GM18502 (cell line): ENCODE measurements at regions not wholly inside any gene's neighbourhood (a gene's known extent, or its start where the extent isn't known, plus 50 kb on each side); places are given as distances from the start of the nearest gene placed in this dataset.

Experiments used
- ATAC-seq: cut with Tn5 transposase; IDR thresholded peaks from one replicate; pipeline ENCODE4 v1.9.1; 2021; ENCODE audit warnings: mild to moderate bottlenecking; ENCODE audit not compliant: unreplicated experiment, poor library complexity

DNA sequence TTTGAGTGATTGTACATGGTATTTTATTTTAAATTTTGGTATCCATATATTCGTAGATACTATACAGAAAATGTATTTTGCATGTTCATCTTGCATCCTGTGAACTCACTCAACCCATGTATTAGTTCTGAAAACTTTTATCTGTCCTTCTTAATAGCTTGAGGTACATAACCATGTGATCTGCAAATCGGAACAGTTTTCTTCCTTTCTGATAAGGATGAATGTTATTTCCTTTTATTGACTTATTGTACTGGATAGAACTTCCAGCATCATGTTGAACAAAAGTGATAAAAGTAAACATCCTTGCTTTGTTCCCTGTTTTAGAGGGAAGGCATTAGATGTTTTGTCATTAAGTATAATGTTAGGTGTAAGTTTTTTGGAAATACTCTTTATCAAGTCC is 554.7 kb downstream of the GALR1 start:
- ATAC-seq = no peak

DNA sequence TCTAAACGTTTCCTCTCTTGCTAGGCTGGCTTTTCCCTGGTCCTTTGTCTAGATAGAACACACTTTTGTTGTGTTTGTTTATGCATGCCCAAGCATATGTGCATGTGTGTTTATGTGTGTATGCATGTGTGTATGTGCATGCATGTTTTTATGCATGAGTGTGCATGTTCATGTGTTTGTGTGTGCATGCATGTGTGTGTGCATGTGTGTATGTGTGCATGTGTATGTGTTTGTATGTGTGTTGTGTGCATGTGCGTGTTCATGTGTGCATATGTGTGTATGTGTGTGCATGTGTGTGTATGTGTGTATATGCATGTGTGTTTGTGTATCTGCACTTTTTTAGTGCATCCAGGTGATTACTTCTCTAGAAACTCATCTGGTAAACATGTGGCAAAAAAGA is 558.0 kb downstream of the GALR1 start:
- ATAC-seq = no peak

DNA sequence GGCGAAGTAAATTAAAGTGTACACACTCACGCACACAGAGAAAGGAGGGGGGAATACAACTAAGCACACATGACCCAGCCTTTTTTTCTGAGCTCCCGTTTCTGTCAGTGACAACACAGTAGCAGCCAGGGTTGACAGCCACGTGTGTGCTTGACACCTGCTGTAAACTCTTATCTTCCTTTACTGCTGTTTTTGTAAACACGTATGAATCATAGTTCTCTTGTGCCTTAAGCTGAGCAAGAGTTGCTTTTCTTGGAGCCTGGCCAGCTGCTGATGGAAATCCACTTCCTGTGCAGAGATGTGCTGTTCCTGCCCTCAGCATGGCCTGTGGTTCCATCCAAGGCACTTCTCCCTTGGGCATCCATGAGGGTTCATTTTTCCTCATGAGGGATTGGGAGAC is 561.9 kb downstream of the GALR1 start:
- no peak for ATAC-seq

DNA sequence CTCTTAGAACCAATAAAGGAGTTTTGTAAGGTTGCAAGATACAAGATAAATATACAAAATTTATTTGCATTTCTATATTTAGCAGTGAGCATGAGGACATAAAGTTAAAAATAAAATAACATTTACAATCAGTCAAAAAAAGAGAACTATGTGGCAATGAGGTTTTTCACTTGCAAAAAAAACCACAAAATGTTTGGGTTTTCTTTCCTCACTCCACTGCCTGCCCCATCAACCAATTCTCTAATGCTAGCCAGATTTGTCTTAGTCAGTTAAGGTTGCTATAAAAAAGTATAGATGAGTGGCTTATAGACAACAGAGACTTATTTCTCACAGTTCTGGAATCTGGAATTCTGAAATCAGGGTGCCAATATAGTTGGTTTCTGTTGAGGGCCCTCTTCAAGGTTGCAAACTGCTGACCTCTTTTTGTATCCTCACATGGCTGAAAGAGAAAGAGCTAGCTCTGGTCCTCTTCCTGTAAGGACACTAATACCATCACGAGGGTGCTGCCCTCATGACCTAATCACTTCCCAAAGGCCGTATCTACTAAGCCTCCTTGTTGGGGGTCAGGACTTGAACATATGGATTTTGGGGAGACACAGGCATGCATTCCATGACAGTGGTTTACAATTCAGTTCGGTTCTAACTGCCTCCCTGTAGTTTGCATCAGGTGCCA is 566.2 kb downstream of the GALR1 start:
- no peak for ATAC-seq

DNA sequence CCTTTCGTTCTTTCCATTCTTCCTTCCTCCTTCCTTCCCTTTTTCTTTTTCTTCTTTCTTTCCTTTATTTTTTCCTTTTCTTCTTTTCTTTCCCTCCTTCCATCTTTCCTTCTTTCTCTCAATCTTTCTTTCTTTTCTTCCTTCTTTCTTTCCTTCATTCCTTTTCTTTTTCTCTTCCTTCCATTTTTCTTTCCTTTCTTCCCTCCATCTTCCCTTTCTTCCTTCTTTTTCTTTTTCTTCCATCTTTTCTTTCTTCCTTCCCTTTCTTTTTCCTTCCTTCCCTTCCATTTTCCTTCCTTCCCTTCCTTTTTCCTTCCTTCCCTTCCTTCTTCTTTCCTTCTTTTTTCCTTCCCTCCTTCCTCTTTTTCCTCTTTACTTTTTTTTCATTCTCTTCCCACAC is 568.7 kb downstream of the GALR1 start:
- no peak for ATAC-seq

DNA sequence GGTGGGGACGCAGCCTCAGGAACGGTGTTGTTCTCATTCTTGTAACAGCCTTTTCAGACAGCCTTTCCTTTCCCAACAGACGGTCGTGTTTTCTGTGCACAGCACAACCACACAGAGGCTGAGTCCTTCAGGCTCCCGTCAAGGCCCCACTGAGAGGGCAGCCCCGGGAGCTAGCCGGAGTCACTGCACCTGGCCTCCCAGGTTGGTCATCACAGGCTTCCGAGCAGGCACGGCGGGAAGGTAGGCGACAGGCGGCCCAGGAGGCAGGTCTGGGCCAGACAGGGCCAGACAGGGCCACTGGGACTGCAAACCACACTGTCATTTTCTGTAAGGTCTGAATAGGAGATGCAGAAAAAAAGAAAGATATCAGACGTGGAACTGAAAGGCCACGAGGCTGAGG is 570.8 kb downstream of the GALR1 start:
- ATAC-seq = no peak

DNA sequence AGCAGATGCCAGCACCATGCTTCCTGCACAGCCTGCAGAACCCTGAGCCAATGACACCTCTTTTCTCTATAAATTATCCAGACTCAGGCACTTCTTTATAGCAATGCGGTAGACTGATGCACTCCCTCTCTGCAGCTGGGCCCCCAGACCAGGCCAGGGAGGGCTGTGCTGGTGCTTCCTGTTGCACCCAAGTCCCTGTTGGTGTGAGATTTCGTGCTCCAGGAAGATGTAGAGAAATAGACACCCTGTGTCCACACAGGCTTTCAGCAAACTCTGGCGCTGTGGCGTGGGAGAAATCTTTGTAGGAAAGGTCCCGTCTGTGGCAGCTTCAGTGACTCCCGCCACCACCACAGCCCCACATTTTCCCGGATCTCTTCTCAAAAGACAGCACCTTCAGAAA is 572.2 kb downstream of the GALR1 start:
- no peak for ATAC-seq

DNA sequence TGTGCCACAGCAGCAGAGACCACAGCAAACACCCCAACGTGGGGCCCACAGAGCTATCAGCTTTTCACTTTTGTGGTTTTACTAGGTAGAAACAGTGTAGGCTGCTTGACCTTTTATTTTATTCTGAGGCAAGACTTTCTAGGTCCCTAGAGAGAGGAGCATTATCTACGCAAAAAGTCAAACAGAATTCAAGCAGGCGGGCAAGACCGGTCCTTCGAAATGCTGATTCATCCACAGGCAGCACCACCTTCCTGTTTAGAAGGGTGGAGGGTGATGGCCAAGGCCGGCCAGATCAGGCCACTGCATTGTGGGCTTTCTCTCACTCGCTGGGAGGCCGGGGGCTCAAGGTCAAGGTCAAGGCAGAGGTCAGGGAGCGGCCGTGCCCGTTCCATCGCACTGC is 573.0 kb downstream of the GALR1 start:
- no peak for ATAC-seq

DNA sequence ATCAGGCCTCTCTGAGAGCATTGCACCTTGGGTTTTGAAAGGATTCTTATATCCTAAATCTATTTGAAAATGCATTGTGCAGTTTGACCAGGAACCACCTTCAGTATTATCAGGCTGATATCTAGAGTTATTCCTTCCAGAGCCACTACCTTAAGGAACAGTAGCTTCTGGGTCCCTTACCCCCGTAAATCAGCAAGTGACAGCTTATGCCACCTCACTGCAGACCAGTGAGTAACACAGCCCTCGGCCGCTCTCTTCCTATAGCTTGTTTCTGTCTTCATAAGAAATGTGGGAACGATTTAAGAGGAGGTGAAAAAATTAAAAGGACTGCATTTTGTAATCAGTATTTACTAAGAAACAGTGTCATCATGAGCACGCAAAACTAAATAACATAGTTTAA is 584.2 kb downstream of the GALR1 start:
- ATAC-seq = no peak

DNA sequence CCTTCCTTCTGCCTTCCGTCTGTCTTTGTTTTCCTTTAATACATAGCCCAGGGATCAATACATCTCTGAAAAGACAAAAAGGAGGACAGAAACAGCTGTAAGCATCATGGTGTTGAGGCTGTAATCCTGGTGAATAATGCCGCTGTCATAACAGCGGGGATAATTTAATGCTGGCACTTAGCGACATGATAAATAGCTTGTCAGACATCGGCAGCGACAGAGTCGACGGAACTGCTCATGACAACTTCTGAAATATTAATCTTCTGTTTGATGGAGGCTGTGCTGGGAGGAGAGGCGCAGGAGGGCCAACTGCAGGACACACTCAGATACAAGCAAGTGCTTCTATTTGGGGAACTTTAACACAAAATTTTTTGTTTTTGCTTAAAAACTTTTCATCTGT is 602.2 kb downstream of the GALR1 start:
- ATAC-seq = no peak

DNA sequence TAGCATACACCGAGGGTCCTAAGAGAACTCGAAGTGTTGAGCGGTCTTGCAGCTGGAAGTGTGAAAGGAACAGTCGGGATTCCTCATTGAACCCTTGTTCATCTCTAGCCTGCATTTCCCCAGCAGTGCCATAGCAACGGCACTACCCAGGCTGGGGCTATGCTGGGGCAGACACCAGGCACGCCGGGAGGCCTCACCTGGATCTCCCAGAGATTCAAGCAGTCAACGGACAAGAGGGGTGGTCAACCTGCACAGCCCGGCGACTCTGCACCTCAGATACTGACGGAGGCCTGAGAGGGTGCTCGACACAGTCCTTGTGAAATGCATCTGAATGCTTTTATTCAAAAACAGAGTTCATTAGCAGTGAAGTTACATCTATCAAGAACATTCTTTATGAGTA is 604.2 kb downstream of the GALR1 start:
- no peak for ATAC-seq

DNA sequence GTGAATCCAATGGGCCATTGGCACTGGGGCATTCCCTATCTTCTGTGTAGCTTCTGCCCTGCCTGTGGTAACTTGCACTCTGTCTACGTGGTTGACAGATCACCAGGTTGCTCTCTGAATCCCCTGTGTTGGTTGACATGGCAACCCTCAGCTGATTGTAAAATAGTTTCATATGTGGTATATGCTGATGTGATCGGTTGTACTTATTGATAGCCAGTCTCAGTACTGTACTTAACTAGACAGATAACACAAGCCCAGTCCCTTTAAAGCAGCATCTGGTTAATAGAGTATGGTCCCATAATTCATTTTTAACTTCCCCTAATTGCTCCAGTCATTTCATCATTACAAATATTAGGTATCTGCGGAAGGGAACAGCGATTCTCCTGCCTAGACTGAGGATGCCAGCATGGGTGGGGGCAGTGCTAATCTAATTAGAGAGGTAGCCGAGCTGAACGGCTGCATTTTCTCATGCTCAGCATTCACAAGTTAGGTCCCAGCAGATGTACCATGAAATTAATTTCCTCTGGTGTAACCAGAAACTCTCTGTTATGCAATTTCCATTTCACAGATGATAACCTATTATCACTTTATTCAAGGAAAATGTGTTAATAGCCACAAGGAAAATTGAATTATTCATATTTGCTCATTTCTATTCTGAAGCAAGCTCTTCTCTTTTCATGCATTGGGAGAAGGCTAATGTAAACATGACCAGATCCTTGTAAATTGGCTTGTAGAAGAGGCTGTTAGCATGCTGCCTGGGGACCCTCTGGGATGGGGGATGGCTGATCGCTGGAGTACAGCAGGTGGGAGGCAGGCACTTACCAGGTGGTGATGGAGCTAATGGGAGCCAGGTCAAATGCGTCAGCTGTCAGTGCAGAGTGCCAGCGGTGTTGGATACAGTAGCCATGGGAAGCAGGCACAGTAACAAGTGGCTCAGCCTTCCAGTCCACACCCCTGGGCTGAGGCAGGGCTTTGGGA is 608.3 kb downstream of the GALR1 start:
- no peak for ATAC-seq

DNA sequence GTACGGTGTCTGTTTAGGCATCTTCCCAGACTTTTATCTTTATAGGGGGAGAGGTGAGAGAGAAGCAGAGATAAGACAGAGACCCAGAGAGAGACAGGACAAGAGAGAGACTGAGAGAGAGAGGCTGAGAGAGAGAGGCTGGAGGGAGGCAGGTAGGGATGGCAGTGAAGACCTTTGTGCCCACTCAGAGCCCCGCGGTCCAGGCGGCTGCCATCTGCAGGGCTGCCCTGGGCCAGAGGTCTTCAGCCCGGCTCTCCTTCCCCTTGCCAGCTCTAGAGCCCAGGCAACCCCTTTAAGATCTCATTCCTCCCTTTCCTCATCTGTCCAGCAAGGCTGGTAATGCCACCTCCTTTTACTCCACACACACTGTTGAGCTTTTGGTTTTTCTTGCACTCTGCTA is 610.0 kb downstream of the GALR1 start:
- ATAC-seq = no peak

DNA sequence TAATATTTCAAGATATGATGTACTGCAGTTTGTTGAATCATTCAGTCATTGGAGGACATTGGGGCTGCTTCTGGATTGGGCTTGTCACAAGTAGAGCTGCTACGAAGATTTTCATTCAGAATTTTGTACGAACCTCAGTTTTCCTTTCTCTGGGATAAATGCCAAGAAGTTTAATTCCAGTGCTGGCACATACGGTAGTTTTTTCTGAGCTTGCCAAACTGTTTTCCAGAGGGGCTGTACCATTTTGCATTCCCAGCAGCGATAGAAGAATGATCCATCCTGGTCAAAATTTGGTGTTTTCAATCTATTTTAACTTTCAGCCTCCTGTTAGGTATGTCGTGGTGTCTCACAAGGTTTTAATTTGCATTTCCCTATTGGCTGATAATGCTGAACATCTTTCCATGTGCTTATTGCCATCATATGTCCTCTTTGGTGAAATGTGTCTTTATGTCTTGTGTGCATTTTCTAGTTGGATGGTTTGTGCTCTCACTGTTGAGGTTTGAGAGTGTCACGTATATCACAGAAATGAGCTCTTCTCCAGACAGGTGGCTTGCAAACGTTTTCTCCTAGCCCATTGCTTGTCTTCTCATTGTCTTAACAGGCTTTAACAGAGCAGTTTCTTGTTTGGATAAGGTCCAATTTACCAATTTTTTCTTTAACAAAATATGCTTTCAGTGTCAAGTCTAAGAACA is 612.6 kb downstream of the GALR1 start:
- ATAC-seq = no peak

DNA sequence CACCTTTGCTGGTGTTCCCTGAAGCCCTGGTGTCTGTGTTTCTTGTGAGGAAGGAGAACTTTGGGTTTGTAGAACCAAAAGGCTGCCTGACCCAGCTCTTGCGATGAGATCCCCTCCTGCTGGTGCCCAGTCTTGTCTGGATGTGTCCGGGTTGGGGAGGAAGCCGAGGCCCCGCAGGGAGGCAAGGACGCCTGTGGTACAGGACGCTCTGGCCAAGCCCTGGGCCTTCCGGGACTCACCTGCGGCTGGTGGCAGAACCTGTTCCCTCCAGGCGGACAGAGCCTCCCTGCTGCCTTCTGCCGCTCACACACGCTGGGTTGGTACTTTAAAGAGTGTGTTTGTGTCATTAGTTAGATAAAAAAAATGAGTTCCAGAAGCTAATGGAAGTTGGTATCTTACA is 616.2 kb downstream of the GALR1 start:
- no peak for ATAC-seq

DNA sequence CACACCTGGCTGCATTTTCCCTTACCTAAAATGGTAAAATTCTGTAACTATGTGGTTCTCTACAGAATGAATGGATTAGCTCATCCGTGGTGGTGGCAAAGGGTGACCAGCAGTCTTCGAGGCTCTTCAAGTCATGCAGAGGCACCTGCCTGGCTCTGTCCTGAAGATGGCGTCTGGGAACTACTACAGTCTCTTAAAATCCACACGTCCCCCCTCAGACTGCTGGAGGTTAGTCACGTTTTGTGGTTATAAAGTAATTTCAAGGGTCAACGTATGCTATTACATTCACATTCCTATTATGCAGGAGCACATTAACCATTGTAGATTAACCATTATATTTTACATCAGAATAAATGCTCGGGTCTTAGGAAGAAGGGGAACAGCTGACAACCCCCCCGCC is 616.7 kb downstream of the GALR1 start:
- no peak for ATAC-seq

DNA sequence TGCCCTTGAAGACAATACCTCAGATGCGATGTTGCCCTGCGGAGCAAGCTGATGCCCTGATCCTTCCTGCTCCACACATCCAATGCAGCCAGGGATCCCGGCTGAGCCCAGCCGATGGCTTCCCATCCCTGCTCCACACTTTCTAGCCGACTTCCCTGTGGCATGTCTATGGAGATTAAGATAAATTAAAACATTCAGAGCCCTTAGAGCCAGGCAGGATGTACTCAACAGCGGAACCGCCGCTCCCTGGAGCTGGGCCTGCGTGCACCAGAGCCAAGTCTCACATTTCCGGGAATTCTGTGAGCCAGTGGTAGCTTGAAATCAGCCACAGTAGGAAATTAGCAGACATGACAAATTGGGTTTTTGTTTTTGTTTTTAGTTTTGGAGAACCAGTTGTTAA is 620.6 kb downstream of the GALR1 start:
- ATAC-seq = no peak

DNA sequence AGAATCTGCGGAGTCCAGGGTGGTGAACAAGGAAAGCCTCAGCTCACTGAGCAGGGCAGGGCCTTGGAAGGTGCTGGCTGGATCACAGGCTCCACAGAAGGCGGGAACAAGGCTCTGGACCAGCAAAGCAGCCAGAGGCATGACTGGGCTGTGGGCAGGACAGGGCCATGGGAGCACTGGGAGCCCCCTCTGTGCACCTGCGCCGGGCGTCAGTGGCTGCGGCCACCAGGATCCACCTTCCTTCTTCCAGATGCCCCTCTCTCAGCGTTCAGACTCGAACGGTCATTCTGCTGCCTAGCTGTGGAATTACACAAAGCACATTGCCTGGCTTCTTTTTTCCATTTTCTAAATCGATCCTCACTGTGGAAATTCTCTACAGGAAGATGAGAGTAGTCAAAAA is 621.2 kb downstream of the GALR1 start:
- no peak for ATAC-seq

DNA sequence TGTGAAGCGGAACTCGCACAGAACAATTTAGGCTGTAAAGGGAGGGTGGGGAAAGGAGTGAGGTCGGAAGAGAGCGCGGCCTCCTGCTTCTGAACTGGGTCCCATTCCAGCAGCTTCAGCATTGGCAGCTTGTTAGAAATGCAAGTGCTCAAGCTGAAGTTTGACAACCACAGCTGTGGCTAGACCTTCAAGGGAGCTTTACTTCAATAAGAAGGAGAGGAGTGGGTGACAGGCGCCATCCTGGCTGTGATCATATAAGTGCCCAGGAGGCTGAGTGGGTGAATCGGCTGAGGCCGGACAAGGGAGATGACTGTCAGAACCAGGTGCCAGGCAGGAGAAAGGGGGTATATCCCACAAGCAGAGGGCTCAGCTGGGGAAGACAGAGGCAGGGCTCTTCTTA is 622.5 kb downstream of the GALR1 start:
- no peak for ATAC-seq

DNA sequence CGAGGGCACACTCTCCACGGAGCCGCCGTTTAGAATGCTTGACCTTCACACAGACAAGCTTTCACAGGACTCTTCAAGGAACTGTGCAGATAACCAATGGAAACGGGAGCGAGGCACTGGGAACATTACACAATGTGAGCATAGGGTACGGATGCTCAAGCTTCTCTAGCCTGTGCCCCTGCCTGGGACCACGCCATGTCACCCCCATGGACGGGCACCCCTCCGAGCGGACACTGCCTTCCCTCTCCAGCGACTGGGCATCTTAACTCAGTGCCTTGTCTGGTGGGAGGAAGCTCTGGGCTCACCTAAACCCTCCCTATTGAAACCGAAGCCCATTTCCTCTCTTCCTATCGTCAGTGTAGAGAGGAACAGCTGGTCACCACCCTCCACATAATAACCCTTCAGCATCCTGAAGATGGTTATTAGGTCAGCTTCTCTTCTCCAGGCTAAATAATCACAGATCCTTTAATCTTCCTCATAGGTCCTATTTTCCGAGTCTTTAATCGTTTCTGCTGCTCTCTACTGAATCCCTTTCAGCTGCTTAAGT is 626.7 kb downstream of the GALR1 start:
- ATAC-seq = no peak

DNA sequence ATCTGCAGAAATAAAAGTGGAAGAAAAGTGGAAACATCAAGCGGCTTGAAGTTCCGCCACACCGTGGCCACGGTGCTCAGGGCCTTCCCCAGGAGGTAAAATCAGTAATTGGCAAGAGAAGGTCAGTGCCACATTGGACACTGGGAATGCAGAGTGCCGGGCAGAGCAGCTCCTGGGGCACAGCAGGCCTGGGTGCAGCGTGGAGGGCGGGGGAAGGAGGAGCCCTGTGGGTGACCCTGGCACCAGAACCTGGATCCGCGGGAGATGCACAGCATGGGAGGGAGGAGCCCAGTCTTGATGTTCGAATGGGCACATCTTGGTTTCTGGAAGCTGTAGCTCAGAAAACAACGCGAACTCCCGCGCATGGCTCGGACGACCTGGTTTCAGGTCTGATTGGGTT is 630.2 kb downstream of the GALR1 start:
- ATAC-seq = no peak
